HG03103 (cell line): ENCODE measurements at regions not wholly inside any gene's neighbourhood (a gene's known extent, or its start where the extent isn't known, plus 50 kb on each side); places are given as distances from the start of the nearest gene placed in this dataset.

Experiments
- ATAC-seq: cut with Tn5 transposase; IDR thresholded peaks from one replicate; pipeline ENCODE4 v1.9.1; 2021; ENCODE audit warnings: low read depth; ENCODE audit not compliant: unreplicated experiment

DNA sequence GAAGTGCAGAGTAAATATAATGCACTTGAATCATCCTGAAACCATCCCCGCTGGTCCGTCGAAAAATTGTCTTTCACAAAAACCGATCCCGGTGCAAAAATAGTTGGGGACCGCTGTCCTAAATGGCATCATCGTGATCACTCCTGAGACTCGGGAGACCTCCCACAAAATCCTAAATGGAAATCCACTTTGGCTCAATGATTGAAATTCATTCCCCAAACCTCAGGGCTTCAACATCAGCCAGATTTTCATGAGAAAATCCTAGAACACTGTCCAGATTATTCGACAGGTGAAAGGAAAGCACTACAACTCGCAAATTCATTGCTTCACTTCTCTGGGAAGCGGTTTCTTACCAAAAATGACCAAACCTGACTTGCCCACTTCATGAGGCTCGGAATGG is 335.3 kb upstream of the ZNF507 start:
- no peak for ATAC-seq

- ATAC-seq = no peak
Measured at GRCh38 chr19:32012206-32012605, 333.2 kb upstream of the ZNF507 start.

- ATAC-seq = no peak
Measured at GRCh38 chr19:32012886-32013631, 332.4 kb upstream of the ZNF507 start.

DNA sequence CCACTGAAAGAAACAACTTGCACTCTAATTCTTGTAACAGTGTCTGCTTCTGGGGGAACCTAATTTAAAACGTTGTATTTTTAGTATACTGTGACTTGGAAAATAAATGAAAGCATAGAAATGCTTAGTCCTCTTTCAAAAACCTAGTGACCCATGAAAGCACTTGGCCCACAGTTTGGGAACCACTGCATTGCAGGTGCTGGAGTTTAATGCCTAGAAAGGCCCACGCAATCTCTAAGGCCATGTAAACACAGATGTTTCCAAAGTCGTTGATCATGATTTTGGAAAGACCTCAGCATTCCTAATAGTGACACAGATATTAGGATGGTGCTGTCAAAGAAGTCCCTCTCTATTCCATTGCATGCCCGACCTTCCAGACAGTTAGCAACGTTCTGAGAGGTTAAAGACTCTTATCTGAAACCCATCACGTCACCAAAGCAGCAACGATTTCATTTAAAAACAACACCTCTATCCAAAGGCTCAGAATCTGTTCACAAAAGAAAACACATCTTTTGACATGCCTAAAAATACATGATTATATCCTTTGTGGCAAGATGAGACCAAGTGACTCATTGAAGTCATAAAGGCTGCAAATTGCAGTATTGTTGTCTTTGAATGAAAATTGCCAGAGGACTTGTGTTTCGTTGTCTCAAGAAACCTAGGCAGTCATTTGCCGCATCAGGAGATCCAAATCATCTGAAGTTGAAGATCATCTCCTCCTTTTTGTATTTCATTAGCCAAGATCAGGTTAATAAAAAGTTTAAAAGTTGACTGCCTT is 328.0 kb upstream of the ZNF507 start:
- ATAC-seq = no peak

DNA sequence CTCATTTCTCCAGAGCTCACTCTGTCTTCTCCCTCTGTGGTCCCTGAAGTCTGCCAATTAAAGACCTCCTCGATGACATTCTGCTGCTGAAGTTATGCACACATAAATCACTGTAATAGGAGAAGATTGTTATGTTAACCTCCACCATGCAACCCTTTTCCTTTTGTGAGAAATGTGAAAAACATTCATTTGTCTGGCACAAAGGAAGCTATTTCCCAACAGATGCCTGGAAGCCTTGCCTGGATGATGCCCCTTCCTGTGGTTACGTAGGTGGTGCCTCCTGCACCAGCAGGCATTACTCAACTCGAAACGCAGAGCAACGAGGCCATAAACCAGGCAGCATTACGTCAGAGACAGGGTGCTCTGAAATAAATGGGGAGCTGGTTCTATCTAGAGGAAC is 327.4 kb upstream of the ZNF507 start:
- no peak for ATAC-seq

GRCh38 chr19:32020538-32020937 is 324.9 kb upstream of the ZNF507 start:
- ATAC-seq = no peak

DNA sequence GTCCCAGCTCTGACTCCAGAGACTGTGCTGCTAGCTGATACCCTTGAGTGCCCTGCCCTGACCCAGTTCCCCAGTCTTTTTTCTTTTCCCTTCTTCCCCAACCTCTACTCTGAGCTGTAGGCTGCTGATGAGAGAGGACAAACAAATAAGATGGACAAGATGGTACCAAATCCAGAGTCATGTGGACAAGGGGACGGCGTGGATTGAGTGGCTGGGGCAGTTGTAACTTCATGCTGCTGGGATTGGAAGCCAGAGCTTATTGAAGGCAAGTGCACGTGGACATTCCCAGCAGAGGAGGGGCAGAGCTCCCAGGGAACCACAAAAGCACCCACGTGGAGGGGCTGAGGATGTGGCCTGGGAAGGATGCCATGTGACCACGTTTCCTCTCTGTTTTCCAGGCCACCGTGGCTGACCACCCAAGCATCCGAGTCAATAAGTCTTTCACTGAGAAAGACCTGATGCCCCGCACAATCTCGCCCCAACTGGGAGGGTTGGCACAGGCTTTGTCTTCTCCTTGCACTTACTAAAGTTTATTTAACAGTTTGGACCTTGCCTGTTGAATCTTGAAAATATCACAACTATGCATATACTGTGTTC is 323.3 kb upstream of the ZNF507 start:
- no peak for ATAC-seq

GRCh38 chr19:32022731-32023563 is 322.5 kb upstream of the ZNF507 start:
- ATAC-seq = no peak

- ATAC-seq = no peak
Measured at GRCh38 chr19:32023564-32023832, 321.9 kb upstream of the ZNF507 start.

- no peak for ATAC-seq
Measured at GRCh38 chr19:32029235-32029634, 316.2 kb upstream of the ZNF507 start.

GRCh38 chr19:32032561-32032960 is 312.8 kb upstream of the ZNF507 start:
- ATAC-seq = no peak

- no peak for ATAC-seq
Measured at GRCh38 chr19:32035626-32036025, 309.8 kb upstream of the ZNF507 start.

GRCh38 chr19:32038021-32038920 is 307.1 kb upstream of the ZNF507 start:
- ATAC-seq = no peak

- ATAC-seq = no peak
Measured at GRCh38 chr19:32038961-32039360, 306.4 kb upstream of the ZNF507 start.

GRCh38 chr19:32039440-32039839 is 306.0 kb upstream of the ZNF507 start:
- ATAC-seq = no peak

- ATAC-seq = no peak
Measured at GRCh38 chr19:32040236-32040635, 305.2 kb upstream of the ZNF507 start.

GRCh38 chr19:32041681-32042292 is 303.6 kb upstream of the ZNF507 start:
- ATAC-seq = no peak

DNA sequence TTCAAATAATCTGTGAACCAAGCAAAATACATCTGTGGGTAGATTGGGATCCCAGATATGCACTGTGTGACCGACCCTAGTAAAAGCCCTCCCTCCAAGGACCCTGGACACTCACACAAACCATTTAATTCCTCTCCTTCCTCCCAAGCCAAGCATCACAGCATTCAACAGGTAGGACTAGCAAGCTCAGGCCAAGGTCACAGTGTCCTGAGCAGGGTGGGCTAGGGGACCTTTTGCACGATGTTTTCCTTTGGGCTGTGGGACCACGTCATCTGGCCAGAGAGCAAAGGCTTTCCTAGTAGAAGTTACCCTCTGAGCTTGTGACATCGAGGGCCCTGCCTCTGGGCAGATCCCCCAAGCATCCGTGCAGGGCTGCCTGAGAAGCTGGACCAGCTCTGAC is 297.6 kb upstream of the ZNF507 start:
- ATAC-seq = no peak

GRCh38 chr19:32053376-32053775 is 292.0 kb upstream of the ZNF507 start:
- ATAC-seq = no peak

- ATAC-seq = no peak
Measured at GRCh38 chr19:32053861-32054260, 291.5 kb upstream of the ZNF507 start.
